Kidney glomerular epithelial cell (primary cell): ENCODE measurements at regions not wholly inside any gene's neighbourhood (a gene's known extent, or its start where the extent isn't known, plus 50 kb on each side); places are given as distances from the start of the nearest gene placed in this dataset.
A peak's percentile ranks its signal among the peaks of the same experiment; 100 is the strongest.
"Not testable (repeated sequence)": the region's sequence is repeated elsewhere in the genome, so short reads cannot be mapped to it uniquely, and the experiment has no call there.

Experiments
- DNase-seq: peaks from one replicate; lab custom pipeline; 2025; lab: John Stamatoyannopoulos, UW

DNA sequence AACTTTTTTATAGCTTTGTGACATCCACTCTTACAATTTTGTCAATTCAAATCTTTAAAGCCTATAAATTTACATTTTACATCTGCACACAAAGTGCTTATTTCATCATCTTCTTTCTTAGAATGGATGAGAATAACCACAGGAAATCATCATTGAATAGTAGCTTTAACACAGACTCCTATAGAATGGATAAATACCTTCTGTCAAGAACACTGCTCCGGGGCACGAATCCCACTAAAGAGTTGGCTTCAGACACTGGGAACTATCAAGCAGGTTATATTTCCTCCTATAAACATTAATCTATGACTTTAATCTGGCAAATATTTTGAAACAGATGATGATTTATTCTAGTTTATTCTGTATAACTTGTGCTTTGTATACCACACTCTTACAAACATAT lies 269.7 kb upstream of the TPK1 start:
- no peak for DNase-seq

DNA sequence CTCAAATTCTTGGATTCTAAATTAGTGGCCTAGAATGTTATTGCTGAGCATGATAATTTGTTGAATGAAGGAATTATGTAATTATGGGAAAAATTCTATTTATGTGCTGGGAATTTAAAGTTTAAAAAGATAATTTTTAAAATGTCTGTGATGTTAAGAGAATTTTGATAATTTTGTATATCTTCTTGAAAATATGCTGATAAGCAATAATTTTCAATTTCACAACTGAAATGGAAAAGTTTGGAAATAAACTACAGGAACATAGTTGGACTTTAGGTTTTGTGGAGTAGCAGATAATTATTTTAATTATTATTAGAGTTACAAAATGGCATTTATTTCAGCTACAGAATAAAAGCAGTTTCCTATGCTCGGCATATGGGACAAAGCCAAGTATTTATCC lies 268.5 kb upstream of the TPK1 start:
- DNase-seq = no peak

DNA sequence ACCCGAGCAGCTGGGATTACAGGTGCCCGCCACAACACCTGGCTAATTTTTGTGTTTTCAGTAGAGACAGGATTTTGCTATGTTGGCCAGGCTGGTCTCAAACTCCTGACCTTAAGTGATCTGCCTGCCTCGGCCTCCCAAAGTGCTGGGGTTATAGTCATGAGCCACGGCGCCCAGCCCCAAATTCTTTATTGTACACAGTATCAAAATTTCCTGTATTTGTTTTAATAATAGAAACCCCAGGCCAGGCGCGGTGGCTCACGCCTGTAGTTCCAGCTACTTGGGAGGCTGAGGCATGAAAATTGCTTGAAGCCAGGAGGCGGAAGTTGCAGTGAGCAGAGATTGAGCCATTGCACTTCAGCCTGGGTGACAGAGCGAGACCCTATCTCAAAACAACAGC lies 266.3 kb upstream of the TPK1 start:
- DNase-seq = not testable (repeated sequence)

DNA sequence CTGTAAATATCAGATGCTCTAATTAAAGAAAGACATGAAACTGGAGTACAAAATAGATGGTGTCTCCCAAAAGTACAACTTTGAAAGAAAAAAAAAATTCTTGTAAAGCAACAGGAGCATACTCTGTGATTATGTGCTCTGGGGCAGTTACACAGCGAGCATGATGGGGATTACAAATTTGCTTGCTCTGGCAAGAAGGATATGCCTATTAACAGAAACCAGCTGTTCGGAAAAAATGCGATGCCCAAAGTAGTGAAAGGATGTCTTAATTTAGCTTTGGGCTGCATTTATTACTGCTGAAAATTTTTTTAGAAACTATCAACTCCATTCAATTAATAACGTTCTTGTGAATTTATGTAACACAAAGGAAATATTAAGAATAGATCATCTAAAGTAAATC lies 256.9 kb upstream of the TPK1 start:
- DNase-seq = no peak

DNA sequence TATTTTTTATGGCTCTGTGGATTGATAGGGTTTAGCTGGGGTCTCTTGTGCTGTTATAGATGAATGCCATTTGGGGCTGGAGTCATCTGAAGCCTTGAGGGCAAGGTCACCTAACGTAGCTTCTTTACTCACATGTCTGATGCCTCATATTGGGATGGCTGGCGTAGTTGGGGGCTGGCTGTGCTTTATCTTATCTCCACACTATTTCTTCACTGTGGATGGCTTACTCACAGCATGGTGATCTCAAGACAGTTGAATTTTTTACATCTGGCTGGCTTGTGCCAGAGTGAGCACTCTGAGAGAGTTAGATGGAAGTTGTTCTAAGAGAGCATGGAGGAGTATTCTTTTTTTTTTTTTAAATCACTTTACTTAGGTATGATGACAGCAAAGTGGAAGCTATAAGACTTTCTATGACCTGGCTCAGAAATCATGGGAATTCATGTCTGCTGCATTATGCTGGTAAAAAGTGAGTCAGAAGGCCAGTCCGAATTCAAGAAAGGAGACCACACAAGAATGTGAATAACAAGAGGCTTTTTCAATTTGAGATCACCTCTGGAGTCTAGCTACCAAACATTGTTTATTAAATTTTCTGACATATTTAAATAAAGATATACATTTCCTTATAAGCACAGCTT lies 252.4 kb upstream of the TPK1 start:
- no peak for DNase-seq

DNA sequence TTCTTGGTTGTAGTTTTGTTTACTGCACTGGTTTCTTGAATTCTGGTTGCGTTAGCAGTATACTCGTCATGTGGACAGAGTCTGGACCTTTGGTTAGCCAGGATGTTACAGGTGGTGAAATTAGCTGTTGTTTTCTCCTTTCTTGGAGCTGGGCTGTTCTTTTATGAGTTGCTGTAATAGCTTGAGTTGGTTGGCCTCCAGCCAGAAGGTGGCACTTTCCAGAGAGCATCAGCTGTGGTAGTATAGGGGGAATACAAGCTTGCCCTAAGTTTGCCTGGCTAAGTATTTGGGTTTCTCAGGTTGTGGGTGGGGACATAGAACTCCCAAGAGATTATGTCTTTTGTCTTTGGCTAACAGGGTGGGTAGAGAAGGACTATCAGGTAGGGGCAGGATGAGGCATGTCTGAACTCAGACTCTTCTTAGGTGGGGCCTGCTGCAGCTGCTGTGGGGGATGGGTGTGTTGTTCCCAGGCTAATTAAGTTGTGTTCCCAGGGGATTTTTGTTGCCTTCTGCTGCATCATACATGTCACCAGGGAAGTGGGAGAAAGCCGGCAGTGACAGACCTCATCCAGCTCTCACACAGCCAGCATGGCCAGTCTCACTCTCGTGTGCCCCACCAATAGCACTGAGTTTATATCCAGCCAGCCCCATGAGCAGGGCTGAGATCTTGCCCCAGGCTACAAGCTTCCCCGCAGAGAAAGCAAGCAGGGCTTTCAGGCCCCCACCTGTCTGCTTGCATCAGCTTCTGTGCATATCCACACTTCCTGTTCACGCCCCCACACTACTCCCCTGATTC lies 246.7 kb upstream of the TPK1 start:
- no peak for DNase-seq

DNA sequence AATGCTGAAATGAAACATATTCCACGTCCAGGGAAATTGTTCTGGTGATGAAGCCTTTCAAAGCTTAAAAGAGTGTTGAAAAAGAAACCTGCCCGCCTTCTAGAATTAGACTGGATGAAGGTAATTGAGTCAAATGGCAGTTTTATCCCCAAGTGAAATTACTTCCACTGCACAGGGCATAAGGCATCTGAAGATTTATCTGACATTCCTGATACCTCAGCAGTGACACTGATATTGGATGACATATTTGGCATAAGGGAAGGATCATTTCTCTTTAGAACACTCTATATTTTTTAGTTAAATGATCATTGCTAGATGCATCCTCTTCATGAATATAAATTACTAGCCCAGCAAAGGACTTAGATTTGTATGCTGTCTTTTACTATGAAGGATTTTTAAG lies 229.6 kb upstream of the TPK1 start:
- DNase-seq = no peak

DNA sequence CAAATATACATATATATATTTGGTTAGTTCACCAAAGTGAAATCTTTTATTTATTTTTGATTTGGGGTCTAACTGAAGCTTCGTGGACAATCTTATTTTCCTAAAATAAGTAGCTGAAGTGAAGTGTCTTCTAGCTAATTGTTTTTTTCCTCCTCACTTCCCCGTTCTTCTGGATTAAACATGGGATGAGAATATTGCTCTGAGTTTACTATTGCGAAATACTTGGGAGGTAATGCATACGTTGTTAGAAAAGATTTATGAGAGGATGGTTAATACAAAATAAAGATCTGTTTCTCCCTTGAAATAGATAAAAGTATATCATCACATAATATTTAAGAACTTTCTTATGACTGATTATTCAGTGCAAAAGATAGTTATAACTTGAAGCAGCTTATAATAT lies 228.3 kb upstream of the TPK1 start:
- no peak for DNase-seq

DNA sequence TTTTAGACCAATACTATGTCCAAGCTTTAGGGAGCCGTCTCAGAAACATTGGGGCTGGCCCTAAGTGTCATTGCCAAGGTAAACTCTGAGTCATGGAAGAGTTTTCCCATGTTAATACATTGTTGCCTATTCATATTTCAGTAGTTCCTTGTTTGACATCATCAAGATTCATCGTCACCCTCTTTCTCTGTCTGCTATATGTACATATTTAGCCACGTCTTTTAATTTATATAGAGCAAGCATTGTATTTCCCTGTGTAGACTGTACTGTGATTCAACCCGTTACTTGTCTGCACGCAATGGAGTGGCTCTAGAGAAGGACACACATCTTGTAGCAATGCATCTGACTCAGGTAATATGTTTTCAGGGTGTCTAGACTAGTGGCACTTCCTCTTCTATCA lies 217.9 kb upstream of the TPK1 start:
- no peak for DNase-seq

DNA sequence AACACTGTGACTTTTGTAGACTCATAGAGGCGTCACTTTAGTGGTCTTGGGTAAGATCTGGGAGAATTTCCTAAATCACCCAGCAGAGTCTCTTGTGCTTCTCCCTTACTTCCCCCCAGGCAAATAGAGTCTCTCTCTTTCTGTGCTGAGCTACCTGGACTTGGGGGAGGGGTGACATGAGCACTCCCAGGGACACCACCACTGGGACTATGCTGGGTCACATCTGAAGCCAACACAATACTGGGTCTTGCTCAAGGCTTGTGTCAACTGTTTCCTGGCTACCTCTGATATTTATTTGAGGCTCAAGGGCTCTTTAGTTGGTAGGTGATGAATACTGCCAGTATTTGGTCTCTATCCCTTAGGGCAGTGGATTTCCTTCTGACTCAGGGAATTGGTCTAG lies 214.6 kb upstream of the TPK1 start:
- DNase-seq = no peak

DNA sequence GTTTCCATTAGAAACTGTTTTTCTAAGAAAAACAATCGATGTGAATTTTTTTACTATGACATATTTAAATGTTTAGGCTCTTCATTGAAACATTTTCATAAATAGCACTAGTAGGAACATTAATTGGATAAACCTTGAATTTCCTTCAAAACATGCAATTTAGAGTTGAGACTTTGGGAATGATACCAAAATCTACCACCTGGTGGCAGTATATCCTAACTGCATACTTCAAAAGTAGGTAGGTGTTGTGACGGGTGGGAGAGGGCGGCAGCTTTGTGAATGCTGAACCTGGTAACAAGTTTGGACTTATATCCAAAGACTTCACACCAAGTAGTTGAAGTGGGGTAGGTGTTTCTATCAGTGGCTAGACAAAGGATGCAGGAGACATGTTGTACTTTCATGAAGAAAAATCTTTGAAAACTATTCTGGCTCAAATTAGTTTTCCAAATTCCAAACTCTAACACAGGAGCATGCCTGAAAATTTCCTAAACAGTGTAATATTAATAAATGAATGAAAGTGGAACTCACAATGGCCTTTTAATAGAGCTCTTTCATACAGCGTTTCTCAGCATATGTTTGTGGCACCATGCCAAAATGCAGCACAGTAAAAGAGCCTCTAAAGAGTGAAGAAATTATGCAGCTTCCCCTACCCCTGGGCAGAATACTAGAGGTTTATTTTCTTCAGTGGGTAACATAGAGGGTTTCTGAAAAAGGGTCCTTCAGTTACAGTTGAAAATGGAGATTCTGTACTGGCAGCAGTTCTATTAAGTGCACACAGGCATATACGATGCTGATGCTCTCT lies 201.0 kb upstream of the TPK1 start:
- DNase-seq = peak; percentile 9

DNA sequence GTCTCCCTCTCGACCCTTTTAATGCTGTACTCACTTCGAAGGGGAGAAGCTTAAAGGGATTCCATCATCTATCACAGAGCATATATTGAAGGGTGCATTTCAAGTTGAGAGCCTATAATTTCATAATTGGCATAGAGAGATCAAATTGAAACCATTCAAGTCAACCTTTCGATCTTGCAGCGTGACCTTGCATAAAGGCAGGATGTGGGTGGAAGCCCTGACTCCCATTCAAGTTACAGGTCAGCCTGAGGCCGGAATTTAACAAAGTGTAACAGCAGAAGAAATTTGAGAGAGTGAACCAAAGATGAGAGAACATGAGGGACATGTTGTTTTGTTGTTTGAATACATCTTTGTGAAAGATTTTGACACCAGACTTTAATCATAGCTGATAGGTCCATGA lies 195.3 kb upstream of the TPK1 start:
- DNase-seq = no peak

DNA sequence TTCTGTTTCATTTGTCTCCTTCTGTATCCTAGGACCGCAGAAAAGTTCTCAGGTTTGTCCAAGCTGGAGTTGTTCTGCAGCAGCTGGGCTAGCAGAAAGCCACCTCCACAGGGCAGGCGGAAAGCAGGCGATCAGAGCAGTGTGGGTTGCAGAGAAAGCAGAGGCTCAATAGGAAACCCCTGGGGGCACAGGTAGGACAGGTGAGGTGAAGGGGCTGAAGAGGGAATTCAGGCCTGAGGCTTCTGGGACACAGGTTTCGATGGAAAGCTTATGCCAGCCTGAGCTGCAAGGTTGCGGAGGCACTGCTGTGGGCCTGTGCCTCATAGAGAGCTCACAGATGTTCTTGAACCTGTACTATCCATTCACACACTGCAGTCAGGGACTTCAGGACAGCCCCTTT lies 194.9 kb upstream of the TPK1 start:
- DNase-seq = no peak

DNA sequence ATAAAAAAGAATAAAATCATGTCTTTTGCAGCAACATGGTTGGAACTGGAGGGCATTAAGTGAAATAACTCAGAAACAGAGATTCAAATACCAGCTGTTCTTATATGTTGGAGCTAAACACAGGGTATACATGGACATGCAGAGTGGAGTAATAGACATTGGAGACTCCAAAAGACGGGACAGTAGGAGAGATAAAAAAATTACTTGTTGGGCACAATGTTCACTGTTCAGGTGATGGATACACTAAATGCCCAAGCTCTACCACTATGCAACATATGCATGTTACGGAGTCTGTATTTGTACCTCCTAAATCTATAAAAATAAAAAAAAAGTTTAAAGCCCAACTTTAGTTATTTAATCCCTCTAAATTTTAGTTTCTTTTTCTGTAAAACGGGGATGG lies 184.6 kb upstream of the TPK1 start:
- no peak for DNase-seq

DNA sequence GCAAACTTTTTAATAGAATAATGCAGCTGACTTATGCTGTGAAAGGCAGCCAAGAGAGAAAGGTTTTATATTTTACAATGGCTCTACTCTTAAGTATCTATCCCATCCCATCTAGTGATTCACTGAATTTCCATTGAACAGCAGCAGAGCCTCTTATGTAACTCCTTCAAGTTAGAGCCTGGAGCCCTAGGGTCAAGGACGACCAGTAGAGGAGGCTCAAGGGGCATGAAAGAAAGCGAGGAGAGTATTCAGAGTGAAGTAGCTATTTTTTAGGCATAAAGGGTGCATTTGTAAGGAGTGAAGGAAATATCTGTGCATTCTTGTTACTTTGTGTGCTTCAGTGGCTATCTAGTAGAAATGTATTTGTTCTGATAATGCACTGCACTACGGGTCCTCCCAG lies 180.2 kb upstream of the TPK1 start:
- DNase-seq = no peak

DNA sequence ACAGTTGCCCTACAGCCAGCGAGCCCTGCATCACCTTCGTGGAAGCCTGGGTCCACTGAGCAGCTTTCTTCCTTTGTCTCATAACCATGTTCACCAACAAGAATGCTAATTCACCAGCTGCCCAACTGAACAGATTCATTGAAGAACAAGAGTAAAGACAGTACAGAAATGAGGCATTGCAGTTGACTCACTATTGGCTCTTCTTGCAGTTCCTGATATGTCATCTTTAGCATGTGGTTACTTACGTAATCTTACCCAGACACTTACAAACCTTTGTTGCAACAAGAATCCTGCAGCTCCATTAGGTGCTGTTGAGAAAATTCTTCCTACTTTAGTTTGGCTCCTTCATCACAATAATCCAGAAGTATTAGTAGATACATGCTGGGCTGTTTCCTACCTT lies 174.0 kb upstream of the TPK1 start:
- no peak for DNase-seq

DNA sequence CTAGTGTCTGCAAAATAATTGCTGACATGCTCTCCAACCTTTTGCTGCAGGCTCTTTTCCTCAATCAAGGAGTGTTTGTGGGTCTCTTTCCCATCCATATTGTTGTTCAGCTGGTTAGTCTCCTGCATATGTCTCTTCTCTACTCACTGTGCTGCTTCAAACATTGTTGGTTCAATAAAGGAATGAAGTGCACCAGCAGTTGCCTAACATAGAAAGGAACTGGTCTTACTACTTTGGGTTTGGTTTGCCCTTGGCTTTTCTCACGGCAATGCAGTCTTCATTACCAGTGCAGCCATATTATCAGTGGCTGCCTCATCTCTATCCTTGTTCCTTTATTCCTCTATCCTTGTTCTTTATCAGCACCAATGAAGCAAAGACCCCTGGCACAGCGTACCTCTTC lies 169.7 kb upstream of the TPK1 start:
- DNase-seq = no peak

DNA sequence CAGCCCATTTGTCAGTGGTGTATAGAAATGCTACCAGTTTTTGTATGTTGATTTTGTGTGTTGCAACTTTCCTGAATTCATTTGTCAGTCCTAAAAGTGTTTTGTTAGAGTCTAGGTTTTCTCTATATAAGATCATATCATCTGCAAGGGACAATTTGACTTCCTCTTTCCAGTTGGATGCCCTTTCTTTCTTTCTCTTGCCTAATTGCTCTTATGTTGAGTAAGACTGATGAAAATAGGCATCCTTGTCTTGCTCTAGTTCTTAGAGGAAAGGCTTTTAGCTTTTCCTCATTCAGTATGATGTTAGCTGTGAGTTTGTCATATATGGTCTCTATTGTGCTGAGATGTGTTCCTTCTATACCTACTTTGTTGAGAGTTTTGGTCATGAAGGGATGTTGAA lies 161.7 kb upstream of the TPK1 start:
- DNase-seq = no peak

DNA sequence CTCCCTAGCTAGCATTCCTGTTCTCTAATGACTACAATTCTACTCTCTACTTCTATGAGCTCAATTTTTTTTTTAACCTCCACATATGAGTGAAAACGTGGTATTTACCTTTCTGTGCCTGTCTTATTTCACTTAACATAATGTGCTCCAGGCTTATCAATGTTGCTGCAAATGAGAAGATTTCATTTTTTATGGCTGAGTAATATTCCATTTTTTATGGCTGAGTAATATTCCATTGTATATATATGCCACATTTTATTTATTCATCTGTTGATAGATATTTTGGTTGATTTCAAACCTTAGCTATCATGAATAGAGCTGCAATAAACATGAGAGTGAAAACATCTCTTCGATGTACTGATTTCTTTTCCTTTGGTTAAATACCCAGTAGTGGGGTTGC lies 159.6 kb upstream of the TPK1 start:
- DNase-seq = no peak

DNA sequence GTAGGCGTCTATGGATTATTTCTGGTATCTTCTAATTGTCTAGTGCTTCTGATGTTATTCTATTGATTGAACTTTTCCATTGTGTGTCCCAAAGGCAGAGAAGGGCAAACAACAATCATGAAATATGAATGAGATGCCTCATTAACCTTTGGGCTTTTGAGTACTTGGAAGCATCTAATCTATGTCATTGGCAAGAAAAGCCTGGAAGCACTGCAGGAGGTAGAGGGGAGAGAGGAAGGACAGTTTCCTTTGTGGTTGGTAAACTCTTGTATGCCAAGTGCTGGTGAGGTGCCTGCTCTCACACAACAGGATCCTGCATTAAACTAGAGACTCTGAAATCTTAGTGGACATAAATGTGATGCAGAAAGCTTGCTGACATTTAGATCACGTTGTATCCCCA lies 155.2 kb upstream of the TPK1 start:
- DNase-seq = no peak

DNA sequence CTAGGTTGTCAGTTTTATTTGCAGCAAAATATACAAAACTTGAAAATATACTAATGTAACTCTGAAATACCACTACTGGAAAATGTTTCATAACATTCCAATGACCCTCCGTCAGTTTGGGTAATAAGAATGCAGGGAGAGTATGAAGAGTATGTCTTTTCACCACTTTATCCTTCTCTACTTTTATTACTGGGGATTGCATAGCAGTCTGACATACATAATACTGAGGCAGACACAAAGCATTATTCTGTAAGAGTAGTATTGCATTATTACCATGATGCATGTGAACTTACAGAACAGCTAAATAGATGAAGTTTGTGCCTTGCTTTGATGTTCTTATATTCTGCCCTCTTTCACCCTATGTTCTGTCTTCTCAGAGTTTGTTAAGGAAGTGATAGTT lies 151.8 kb upstream of the TPK1 start:
- DNase-seq = no peak

DNA sequence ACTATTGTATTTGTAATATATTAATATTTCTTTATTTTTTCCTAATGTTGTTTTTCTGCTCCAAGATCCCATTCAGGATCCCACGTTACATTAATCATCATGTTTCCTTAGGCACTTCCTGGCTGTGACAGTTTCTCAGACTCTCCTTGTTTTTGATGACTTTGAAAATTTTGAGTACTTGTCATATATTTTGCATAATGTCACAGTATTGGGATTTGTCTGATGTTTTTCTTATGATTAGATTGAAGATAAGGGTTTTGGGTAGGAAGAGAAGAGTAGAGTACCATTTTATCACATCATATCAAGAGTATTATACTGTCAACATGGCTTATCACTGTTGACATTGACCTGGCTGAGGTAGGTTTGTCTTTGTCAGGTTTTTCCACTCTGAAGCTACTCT lies 146.3 kb upstream of the TPK1 start:
- no peak for DNase-seq

DNA sequence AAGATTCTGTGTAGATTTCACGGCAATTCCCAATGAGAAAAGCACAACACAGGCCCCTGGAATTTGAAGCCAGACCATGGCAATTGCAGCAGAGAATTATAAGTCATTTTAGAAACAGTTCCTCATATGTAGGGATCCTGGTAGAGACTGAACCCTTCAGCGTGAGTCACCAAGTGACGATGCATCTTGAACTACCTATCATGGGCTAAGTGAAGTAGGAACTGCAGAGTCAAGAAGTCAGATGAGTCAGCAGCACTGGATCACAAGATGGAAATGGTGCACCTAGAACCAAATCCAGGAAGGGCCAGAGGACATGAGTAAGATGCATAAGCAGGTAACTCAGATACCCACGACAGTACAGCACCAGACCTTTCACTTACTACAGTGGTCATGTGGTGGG lies 140.0 kb upstream of the TPK1 start:
- no peak for DNase-seq
